ENCODE measurements at regions not wholly inside any gene's neighbourhood (a gene's known extent, or its start where the extent isn't known, plus 50 kb on each side); places are given as distances from the start of the nearest gene placed in this dataset.

- Histone ChIP-seq H3K36me3 (ENCODE audit: control insufficient read depth in 4 of 4, insufficient read depth in 4 of 4, low read length in 3 of 4) (no peaks in the 10 kb centered on the region), H3K27ac (ENCODE audit: insufficient read depth in 1 of 2, low read depth in 1 of 2, low read length in 2 of 2, poor library complexity in 1 of 2, severe bottlenecking in 2 of 2) (no peak overlapping the region), H3K4me1 (ENCODE audit: control extremely low read depth in 1 of 4, control insufficient read depth in 4 of 4, insufficient read depth in 4 of 4, low read length in 3 of 4) (peaks cover 0 to 2% (median under 1%) of the 10 kb centered on the region in 4 experiments), H3K27me3 (replicated peaks in 2 of 5; ENCODE audit: control insufficient read depth in 4 of 5, insufficient read depth in 5 of 5, low read length in 4 of 5) (peaks cover 0 to 5% (median 0%) of the 10 kb centered on the region in 5 experiments), H3K4me3 (ENCODE audit: control insufficient read depth in 1 of 7, extremely low read depth in 1 of 7, insufficient read depth in 4 of 7, low read depth in 2 of 7, low read length in 6 of 7) (no peak overlapping the region), H3K9me3 (ENCODE audit: control extremely low read depth in 1 of 5, control insufficient read depth in 4 of 5, insufficient read depth in 2 of 5, low read depth in 1 of 5, low read length in 4 of 5) (no peaks in the 10 kb centered on the region)
- CTCF ChIA-PET = no interaction called here
- POLR2A ChIA-PET = no interaction called here
- DNase-seq = no peak
- WGBS (ENCODE audit: insufficient coverage) = no CpG with 5 or more reads among the region's 3 CpGs
These were observed 124.9 kb downstream of the PCDH7 start for GRCh38 chr4:30844861-30845582.

GRCh38 chr4:30847167-30847566, 127.0 kb downstream of the PCDH7 start:
- Histone ChIP-seq H3K27ac (ENCODE audit: insufficient read depth in 1 of 2, low read depth in 1 of 2, low read length in 2 of 2, poor library complexity in 1 of 2, severe bottlenecking in 2 of 2) (no peak overlapping the region), H3K4me1 (ENCODE audit: control extremely low read depth in 1 of 4, control insufficient read depth in 4 of 4, insufficient read depth in 4 of 4, low read length in 3 of 4) (no peaks in the 10 kb centered on the region), H3K9me3 (ENCODE audit: control extremely low read depth in 1 of 5, control insufficient read depth in 4 of 5, insufficient read depth in 2 of 5, low read depth in 1 of 5, low read length in 4 of 5) (no peaks in the 10 kb centered on the region), H3K36me3 (ENCODE audit: control insufficient read depth in 4 of 4, insufficient read depth in 4 of 4, low read length in 3 of 4) (no peaks in the 10 kb centered on the region), H3K27me3 (replicated peaks in 2 of 5; ENCODE audit: control insufficient read depth in 4 of 5, insufficient read depth in 5 of 5, low read length in 4 of 5) (peaks cover 0 to 2% (median 0%) of the 10 kb centered on the region in 5 experiments), H3K4me3 (ENCODE audit: control insufficient read depth in 1 of 7, extremely low read depth in 1 of 7, insufficient read depth in 4 of 7, low read depth in 2 of 7, low read length in 6 of 7) (no peak overlapping the region)
- no peak for DNase-seq
- CTCF ChIA-PET = no interaction called here
- no CpG with 5 or more reads among the region's 1 CpG for WGBS (ENCODE audit: insufficient coverage)
- POLR2A ChIA-PET = no interaction called here

GRCh38 chr4:30847958-30848357, 127.8 kb downstream of the PCDH7 start:
- no CpG with 5 or more reads among the region's 1 CpG for WGBS (ENCODE audit: insufficient coverage)
- no peak overlapping the region for H3K27ac ChIP-seq (ENCODE audit: insufficient read depth in 1 of 2, low read depth in 1 of 2, low read length in 2 of 2, poor library complexity in 1 of 2, severe bottlenecking in 2 of 2)
- POLR2A ChIA-PET = no interaction called here
- no peaks in the 10 kb centered on the region for H3K9me3 ChIP-seq (ENCODE audit: control extremely low read depth in 1 of 5, control insufficient read depth in 4 of 5, insufficient read depth in 2 of 5, low read depth in 1 of 5, low read length in 4 of 5)
- peaks cover 0 to 2% (median 0%) of the 10 kb centered on the region in 5 experiments for H3K27me3 ChIP-seq (replicated peaks in 2 of 5; ENCODE audit: control insufficient read depth in 4 of 5, insufficient read depth in 5 of 5, low read length in 4 of 5)
- H3K36me3 ChIP-seq (ENCODE audit: control insufficient read depth in 4 of 4, insufficient read depth in 4 of 4, low read length in 3 of 4) = no peaks in the 10 kb centered on the region
- H3K4me1 ChIP-seq (ENCODE audit: control extremely low read depth in 1 of 4, control insufficient read depth in 4 of 4, insufficient read depth in 4 of 4, low read length in 3 of 4) = no peaks in the 10 kb centered on the region
- CTCF ChIA-PET = no interaction called here
- no peak overlapping the region for H3K4me3 ChIP-seq (ENCODE audit: control insufficient read depth in 1 of 7, extremely low read depth in 1 of 7, insufficient read depth in 4 of 7, low read depth in 2 of 7, low read length in 6 of 7)
- DNase-seq = no peak

- POLR2A ChIA-PET = no interaction called here
- Histone ChIP-seq H3K4me1 (ENCODE audit: control extremely low read depth in 1 of 4, control insufficient read depth in 4 of 4, insufficient read depth in 4 of 4, low read length in 3 of 4) (no peaks in the 10 kb centered on the region), H3K36me3 (ENCODE audit: control insufficient read depth in 4 of 4, insufficient read depth in 4 of 4, low read length in 3 of 4) (no peaks in the 10 kb centered on the region), H3K4me3 (ENCODE audit: control insufficient read depth in 1 of 7, extremely low read depth in 1 of 7, insufficient read depth in 4 of 7, low read depth in 2 of 7, low read length in 6 of 7) (no peak overlapping the region), H3K9me3 (ENCODE audit: control extremely low read depth in 1 of 5, control insufficient read depth in 4 of 5, insufficient read depth in 2 of 5, low read depth in 1 of 5, low read length in 4 of 5) (no peaks in the 10 kb centered on the region), H3K27me3 (replicated peaks in 2 of 5; ENCODE audit: control insufficient read depth in 4 of 5, insufficient read depth in 5 of 5, low read length in 4 of 5) (no peaks in the 10 kb centered on the region), H3K27ac (ENCODE audit: insufficient read depth in 1 of 2, low read depth in 1 of 2, low read length in 2 of 2, poor library complexity in 1 of 2, severe bottlenecking in 2 of 2) (no peak overlapping the region)
- WGBS (ENCODE audit: insufficient coverage) = 100% methylated on average over 2 of the region's 3 CpGs
- CTCF ChIA-PET = no interaction called here
- DNase-seq = no peak
These were observed 134.4 kb downstream of the PCDH7 start for GRCh38 chr4:30854531-30854930.

- Histone ChIP-seq H3K27me3 (replicated peaks in 2 of 5; ENCODE audit: control insufficient read depth in 4 of 5, insufficient read depth in 5 of 5, low read length in 4 of 5) (no peaks in the 10 kb centered on the region), H3K4me1 (ENCODE audit: control extremely low read depth in 1 of 4, control insufficient read depth in 4 of 4, insufficient read depth in 4 of 4, low read length in 3 of 4) (no peaks in the 10 kb centered on the region), H3K9me3 (ENCODE audit: control extremely low read depth in 1 of 5, control insufficient read depth in 4 of 5, insufficient read depth in 2 of 5, low read depth in 1 of 5, low read length in 4 of 5) (no peaks in the 10 kb centered on the region), H3K4me3 (ENCODE audit: control insufficient read depth in 1 of 7, extremely low read depth in 1 of 7, insufficient read depth in 4 of 7, low read depth in 2 of 7, low read length in 6 of 7) (no peak overlapping the region), H3K27ac (ENCODE audit: insufficient read depth in 1 of 2, low read depth in 1 of 2, low read length in 2 of 2, poor library complexity in 1 of 2, severe bottlenecking in 2 of 2) (no peak overlapping the region), H3K36me3 (ENCODE audit: control insufficient read depth in 4 of 4, insufficient read depth in 4 of 4, low read length in 3 of 4) (no peaks in the 10 kb centered on the region)
- WGBS (ENCODE audit: insufficient coverage) = no CpG with 5 or more reads among the region's 3 CpGs
- ChIA-PET POLR2A (no interaction called here), CTCF (no interaction called here)
- DNase-seq = no peak
These were observed 135.1 kb downstream of the PCDH7 start for GRCh38 chr4:30855232-30855631.

- Histone ChIP-seq H3K27ac (ENCODE audit: insufficient read depth in 1 of 2, low read depth in 1 of 2, low read length in 2 of 2, poor library complexity in 1 of 2, severe bottlenecking in 2 of 2) (no peak overlapping the region), H3K4me1 (ENCODE audit: control extremely low read depth in 1 of 4, control insufficient read depth in 4 of 4, insufficient read depth in 4 of 4, low read length in 3 of 4) (no peaks in the 10 kb centered on the region), H3K27me3 (replicated peaks in 2 of 5; ENCODE audit: control insufficient read depth in 4 of 5, insufficient read depth in 5 of 5, low read length in 4 of 5) (no peaks in the 10 kb centered on the region), H3K4me3 (ENCODE audit: control insufficient read depth in 1 of 7, extremely low read depth in 1 of 7, insufficient read depth in 4 of 7, low read depth in 2 of 7, low read length in 6 of 7) (no peak overlapping the region), H3K9me3 (ENCODE audit: control extremely low read depth in 1 of 5, control insufficient read depth in 4 of 5, insufficient read depth in 2 of 5, low read depth in 1 of 5, low read length in 4 of 5) (no peaks in the 10 kb centered on the region), H3K36me3 (ENCODE audit: control insufficient read depth in 4 of 4, insufficient read depth in 4 of 4, low read length in 3 of 4) (no peaks in the 10 kb centered on the region)
- WGBS (ENCODE audit: insufficient coverage) = 80% methylated on average over 1 of the region's 6 CpGs
- ChIA-PET CTCF (interaction anchor here (0.6 kb wide), 1 partner anchor 121 kb away, joined by 3 read pairs; no protein-coding TSS in a partner anchor), POLR2A (no interaction called here)
- DNase-seq = no peak
These were observed 136.8 kb downstream of the PCDH7 start for GRCh38 chr4:30856795-30857564.

GRCh38 chr4:30860978-30861377, 140.8 kb downstream of the PCDH7 start:
- Histone ChIP-seq H3K27me3 (replicated peaks in 2 of 5; ENCODE audit: control insufficient read depth in 4 of 5, insufficient read depth in 5 of 5, low read length in 4 of 5) (no peaks in the 10 kb centered on the region), H3K27ac (ENCODE audit: insufficient read depth in 1 of 2, low read depth in 1 of 2, low read length in 2 of 2, poor library complexity in 1 of 2, severe bottlenecking in 2 of 2) (no peak overlapping the region), H3K4me3 (ENCODE audit: control insufficient read depth in 1 of 7, extremely low read depth in 1 of 7, insufficient read depth in 4 of 7, low read depth in 2 of 7, low read length in 6 of 7) (no peak overlapping the region), H3K9me3 (ENCODE audit: control extremely low read depth in 1 of 5, control insufficient read depth in 4 of 5, insufficient read depth in 2 of 5, low read depth in 1 of 5, low read length in 4 of 5) (no peaks in the 10 kb centered on the region), H3K36me3 (ENCODE audit: control insufficient read depth in 4 of 4, insufficient read depth in 4 of 4, low read length in 3 of 4) (no peaks in the 10 kb centered on the region), H3K4me1 (ENCODE audit: control extremely low read depth in 1 of 4, control insufficient read depth in 4 of 4, insufficient read depth in 4 of 4, low read length in 3 of 4) (no peaks in the 10 kb centered on the region)
- no peak for DNase-seq
- WGBS (ENCODE audit: insufficient coverage) = 80% methylated on average over 1 of the region's 3 CpGs
- POLR2A ChIA-PET = no interaction called here
- CTCF ChIA-PET = no interaction called here

Data from common myeloid progenitor, CD34-positive (primary cell).